ENCODE measurements at regions not wholly inside any gene's neighbourhood (a gene's known extent, or its start where the extent isn't known, plus 50 kb on each side); places are given as distances from the start of the nearest gene placed in this dataset.

DNA sequence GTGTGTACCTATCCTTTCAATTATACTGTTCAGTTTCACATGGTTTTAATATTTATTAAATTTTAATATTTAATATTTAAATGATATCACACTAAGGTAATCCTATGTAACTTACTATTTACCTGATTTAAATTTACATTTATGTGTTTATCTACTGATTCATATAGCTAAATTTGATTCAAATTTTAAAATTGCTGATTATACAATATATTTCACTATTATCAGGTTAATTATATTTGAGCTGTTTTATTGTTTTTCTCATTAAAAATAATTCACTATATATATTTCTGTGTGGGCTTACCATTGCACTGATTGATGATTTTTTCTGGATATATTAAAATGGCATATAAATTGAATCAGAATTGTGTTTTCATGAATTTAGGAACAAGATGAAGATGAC, 1923.5 kb downstream of the STIM2 start:
- no peak for DNase-seq
- no peak for ATAC-seq (ENCODE audit: low FRiP score in 2 of 2)
- Histone ChIP-seq H3K27ac (no peak overlapping the region), H3K9me3 (no peaks in the 10 kb centered on the region), H3K4me3 (no peak overlapping the region), H3K27me3 (no peaks in the 10 kb centered on the region), H3K36me3 (no peaks in the 10 kb centered on the region), H3K4me1 (no peaks in the 10 kb centered on the region)
- no peak for TF ChIP-seq POLR2AphosphoS5 (IDR thresholded peaks at IDR 0.05)
- no peak for TF ChIP-seq POLR2A (IDR thresholded peaks at IDR 0.05)
- TF ChIP-seq, protein P1, sequence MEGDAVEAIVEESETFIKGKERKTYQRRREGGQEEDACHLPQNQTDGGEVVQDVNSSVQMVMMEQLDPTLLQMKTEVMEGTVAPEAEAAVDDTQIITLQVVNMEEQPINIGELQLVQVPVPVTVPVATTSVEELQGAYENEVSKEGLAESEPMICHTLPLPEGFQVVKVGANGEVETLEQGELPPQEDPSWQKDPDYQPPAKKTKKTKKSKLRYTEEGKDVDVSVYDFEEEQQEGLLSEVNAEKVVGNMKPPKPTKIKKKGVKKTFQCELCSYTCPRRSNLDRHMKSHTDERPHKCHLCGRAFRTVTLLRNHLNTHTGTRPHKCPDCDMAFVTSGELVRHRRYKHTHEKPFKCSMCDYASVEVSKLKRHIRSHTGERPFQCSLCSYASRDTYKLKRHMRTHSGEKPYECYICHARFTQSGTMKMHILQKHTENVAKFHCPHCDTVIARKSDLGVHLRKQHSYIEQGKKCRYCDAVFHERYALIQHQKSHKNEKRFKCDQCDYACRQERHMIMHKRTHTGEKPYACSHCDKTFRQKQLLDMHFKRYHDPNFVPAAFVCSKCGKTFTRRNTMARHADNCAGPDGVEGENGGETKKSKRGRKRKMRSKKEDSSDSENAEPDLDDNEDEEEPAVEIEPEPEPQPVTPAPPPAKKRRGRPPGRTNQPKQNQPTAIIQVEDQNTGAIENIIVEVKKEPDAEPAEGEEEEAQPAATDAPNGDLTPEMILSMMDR (IDR thresholded peaks at IDR 0.05): no peak
- TF ChIP-seq EP300 (IDR thresholded peaks at IDR 0.05): no peak

DNA sequence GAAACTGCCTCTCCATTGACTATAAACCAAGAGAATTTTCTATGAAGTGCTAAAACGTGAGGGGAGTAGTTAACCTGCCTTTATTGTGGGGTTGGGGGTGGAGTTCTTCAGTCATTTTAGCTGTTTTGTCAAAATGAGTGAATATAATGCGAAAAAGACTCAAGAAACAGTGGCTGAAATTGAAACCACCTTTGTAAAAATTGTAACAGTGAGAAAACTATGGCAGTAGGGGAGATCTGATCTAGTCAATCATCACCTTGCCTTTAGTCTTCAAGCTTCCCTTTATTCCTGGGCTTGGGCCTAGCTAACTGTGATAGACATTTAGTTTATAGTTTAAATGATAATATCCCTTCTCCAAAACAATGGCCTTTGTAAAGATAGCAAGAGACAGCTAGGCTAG, 1927.3 kb downstream of the STIM2 start:
- Histone ChIP-seq H3K4me3 (no peak overlapping the region), H3K4me1 (no peaks in the 10 kb centered on the region), H3K9me3 (no peaks in the 10 kb centered on the region), H3K27me3 (no peaks in the 10 kb centered on the region), H3K27ac (no peak overlapping the region), H3K36me3 (no peaks in the 10 kb centered on the region)
- no peak for DNase-seq
- ATAC-seq (ENCODE audit: low FRiP score in 2 of 2): no peak
- WGBS, 2 donors: 48 to 53% methylated on average over 2 of the region's 2 CpGs
- TF ChIP-seq POLR2AphosphoS5 (IDR thresholded peaks at IDR 0.05) (no peak), POLR2A (IDR thresholded peaks at IDR 0.05) (no peak), EP300 (IDR thresholded peaks at IDR 0.05) (no peak)
- TF ChIP-seq, protein P1 (IDR thresholded peaks at IDR 0.05): no peak

DNA sequence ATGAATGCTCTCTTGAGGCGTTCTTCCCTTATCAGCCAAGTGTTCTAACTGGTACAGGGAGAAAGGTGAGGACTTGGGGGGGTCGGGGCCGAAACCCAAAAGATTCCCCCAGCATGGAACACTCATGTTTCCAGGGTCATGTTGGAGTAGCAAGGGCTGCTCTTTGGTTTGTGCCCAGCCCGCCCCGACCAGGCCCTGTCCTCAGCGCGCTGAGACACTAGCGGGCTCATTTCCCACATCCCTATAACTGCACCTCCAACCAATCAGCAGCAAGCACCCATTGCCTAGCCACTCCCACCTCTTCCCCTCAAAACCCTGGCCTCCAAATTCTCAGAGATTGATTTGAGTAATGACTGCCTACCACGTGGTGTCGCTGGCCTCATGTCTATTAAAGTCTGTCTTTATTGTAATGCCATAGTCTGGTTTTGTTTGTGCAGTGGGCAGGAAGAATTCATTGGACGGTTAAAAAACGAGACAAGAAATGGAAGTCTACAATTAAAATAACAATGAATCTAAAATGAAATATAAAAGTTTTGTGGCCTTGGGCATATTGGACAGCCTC, 1928.4 kb downstream of the STIM2 start:
- DNase-seq (peak in 1 of 2 donors; percentile 33), ATAC-seq (ENCODE audit: low FRiP score in 2 of 2) (no peak)
- TF ChIP-seq EP300 (IDR thresholded peaks at IDR 0.05): no peak
- TF ChIP-seq, protein P1 (IDR thresholded peaks at IDR 0.05): no peak
- no peak for TF ChIP-seq POLR2A (IDR thresholded peaks at IDR 0.05)
- TF ChIP-seq POLR2AphosphoS5 (IDR thresholded peaks at IDR 0.05): no peak
- no peaks in the 10 kb centered on the region for H3K27me3 ChIP-seq
- H3K36me3 ChIP-seq: no peaks in the 10 kb centered on the region
- no peak overlapping the region for H3K27ac ChIP-seq
- no peaks in the 10 kb centered on the region for H3K9me3 ChIP-seq
- no peak overlapping the region for H3K4me3 ChIP-seq
- WGBS, 2 donors: 85 to 90% methylated on average over 8 to 12 of the region's 12 CpGs
- H3K4me1 ChIP-seq: no peaks in the 10 kb centered on the region

DNA sequence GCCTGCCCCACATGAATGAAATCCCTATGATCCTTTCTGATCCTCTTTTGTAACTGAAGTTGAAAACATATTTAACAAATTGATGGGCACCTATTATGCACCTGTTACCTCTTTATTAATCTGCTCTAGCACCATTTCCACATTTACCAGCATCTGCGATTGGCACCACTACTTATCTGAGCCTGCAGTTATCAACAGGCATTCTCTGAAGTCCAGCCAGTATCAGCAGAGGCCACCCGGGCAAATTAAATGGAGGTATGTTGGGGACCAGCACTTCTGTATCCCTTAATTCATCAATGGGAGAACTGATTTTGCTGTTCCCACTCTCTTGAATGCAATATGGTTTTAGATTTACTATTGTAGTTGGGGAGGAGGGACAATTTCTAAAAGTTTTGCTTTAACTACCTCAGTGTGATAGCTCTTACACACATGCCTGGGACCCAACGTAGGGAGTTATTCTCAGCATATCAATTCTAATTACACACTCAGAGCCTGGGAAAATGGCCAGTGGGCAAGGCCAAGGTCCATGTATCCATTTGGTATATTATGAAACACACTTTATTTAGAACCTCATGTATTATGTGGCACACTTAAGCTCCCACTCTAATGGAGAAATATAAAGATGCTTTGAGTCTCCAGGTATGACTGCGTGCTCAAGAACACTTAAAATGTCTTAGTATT, 1927.1 kb upstream of the PCDH7 start:
- ATAC-seq (ENCODE audit: low FRiP score in 2 of 2): no peak
- Histone ChIP-seq H3K4me1 (no peaks in the 10 kb centered on the region), H3K4me3 (no peak overlapping the region), H3K9me3 (no peaks in the 10 kb centered on the region), H3K36me3 (no peaks in the 10 kb centered on the region), H3K27ac (no peak overlapping the region), H3K27me3 (no peaks in the 10 kb centered on the region)
- 72 to 89% methylated on average over 4 of the region's 4 CpGs for WGBS, 2 donors
- DNase-seq: no peak
- TF ChIP-seq EP300 (IDR thresholded peaks at IDR 0.05) (no peak), POLR2AphosphoS5 (IDR thresholded peaks at IDR 0.05) (no peak), POLR2A (IDR thresholded peaks at IDR 0.05) (no peak)
- TF ChIP-seq, protein P1 (IDR thresholded peaks at IDR 0.05): no peak

DNA sequence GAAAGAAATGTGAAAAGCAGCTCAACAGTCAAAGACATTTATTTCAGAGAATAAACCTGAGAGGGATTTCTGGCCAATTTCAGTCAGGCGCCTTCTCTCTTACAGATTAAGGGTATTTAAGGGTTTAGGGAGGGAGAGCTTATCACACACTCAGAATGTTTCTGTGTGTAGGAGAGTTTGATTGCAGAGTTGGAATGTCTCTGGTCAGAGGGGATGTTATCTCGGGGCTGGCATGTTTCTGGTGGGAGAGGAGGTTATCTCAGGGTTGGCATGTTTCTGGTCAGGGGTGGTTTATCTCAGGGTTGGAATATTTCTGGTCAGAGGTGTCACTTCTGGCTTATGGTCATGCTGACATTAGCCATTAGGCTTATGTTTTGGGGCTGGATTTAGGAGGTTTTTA, 1920.5 kb upstream of the PCDH7 start:
- no peak for ATAC-seq (ENCODE audit: low FRiP score in 2 of 2)

More for the DNA sequence above, 1920.5 kb upstream of the PCDH7 start:
- no peak for DNase-seq
- Histone ChIP-seq H3K4me1 (no peaks in the 10 kb centered on the region), H3K27ac (no peak overlapping the region), H3K36me3 (no peaks in the 10 kb centered on the region), H3K27me3 (no peaks in the 10 kb centered on the region), H3K9me3 (no peaks in the 10 kb centered on the region), H3K4me3 (no peak overlapping the region)
- WGBS, 2 donors: 46% methylated on average over 2 of the region's 2 CpGs
- TF ChIP-seq POLR2A (IDR thresholded peaks at IDR 0.05): no peak
- TF ChIP-seq, protein P1 (IDR thresholded peaks at IDR 0.05): no peak
- no peak for TF ChIP-seq POLR2AphosphoS5 (IDR thresholded peaks at IDR 0.05)
- TF ChIP-seq EP300 (IDR thresholded peaks at IDR 0.05): no peak
